ENCODE measurements at regions not wholly inside any gene's neighbourhood (a gene's known extent, or its start where the extent isn't known, plus 50 kb on each side); places are given as distances from the start of the nearest gene placed in this dataset.

DNA sequence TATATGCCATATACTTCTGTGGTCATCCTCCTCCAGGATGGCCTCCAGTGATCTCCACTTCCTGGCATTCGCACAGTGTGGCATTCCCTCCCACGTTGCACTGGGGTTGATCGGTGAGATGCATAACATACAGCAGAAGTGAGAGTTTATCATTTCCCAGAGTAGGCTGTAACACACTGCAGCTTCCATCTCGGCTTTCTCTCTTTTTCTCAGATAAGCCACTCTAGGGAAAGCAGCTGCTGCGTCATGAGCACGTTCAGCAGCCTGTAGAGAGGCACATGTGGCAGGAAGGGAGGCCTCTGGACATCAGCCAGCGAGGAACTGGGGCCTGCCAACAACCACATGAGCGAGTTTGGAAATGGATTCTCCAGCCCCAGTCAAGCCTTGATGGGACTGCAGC lies 807.1 kb downstream of the DIAPH3 start:
- ATAC-seq: no peak; the same call in 1 of the 3 replicates
- no peak for TF ChIP-seq TOX (CRISPR knock-in tag; IDR thresholded peaks at IDR 0.05; ENCODE audit: borderline replicate concordance)
- peak; percentile 52; the same call in 1 of the 2 replicates for TF ChIP-seq TCF4 (CRISPR knock-in tag; IDR thresholded peaks at IDR 0.05; ENCODE audit: borderline replicate concordance)

- no peak for ATAC-seq
- TF ChIP-seq ZNF70 (CRISPR knock-in tag; IDR thresholded peaks at IDR 0.05): no peak
- no peak for TF ChIP-seq PATZ1 (CRISPR knock-in tag; IDR thresholded peaks at IDR 0.05; ENCODE audit: borderline replicate concordance)
- TF ChIP-seq ZFP30 (CRISPR knock-in tag; IDR thresholded peaks at IDR 0.05): no peak
- TF ChIP-seq PPARA (CRISPR knock-in tag; IDR thresholded peaks at IDR 0.05; ENCODE audit: borderline replicate concordance): no peak
- no peak for TF ChIP-seq BACH2 (CRISPR knock-in tag; IDR thresholded peaks at IDR 0.05; ENCODE audit: borderline replicate concordance)
These were observed 805.7 kb downstream of the DIAPH3 start for GRCh38 chr13:59358014-59358413.

GRCh38 chr13:59360108-59360507 lies 803.6 kb downstream of the DIAPH3 start:
- ATAC-seq: peak; percentile 32; the same call in 1 of the 3 replicates
- no peak for TF ChIP-seq TSHZ2 (CRISPR knock-in tag; IDR thresholded peaks at IDR 0.05)
- TF ChIP-seq TOX (CRISPR knock-in tag; IDR thresholded peaks at IDR 0.05; ENCODE audit: borderline replicate concordance): no peak
- TF ChIP-seq ESRRG (CRISPR knock-in tag; IDR thresholded peaks at IDR 0.05): no peak
- TF ChIP-seq, protein P1, sequence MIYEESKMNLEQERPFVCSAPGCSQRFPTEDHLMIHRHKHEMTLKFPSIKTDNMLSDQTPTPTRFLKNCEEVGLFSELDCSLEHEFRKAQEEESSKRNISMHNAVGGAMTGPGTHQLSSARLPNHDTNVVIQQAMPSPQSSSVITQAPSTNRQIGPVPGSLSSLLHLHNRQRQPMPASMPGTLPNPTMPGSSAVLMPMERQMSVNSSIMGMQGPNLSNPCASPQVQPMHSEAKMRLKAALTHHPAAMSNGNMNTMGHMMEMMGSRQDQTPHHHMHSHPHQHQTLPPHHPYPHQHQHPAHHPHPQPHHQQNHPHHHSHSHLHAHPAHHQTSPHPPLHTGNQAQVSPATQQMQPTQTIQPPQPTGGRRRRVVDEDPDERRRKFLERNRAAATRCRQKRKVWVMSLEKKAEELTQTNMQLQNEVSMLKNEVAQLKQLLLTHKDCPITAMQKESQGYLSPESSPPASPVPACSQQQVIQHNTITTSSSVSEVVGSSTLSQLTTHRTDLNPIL (CRISPR knock-in tag; IDR thresholded peaks at IDR 0.05; ENCODE audit: low read depth): no peak
- no peak for TF ChIP-seq TCF4 (CRISPR knock-in tag; IDR thresholded peaks at IDR 0.05; ENCODE audit: borderline replicate concordance)
- TF ChIP-seq, protein P2, sequence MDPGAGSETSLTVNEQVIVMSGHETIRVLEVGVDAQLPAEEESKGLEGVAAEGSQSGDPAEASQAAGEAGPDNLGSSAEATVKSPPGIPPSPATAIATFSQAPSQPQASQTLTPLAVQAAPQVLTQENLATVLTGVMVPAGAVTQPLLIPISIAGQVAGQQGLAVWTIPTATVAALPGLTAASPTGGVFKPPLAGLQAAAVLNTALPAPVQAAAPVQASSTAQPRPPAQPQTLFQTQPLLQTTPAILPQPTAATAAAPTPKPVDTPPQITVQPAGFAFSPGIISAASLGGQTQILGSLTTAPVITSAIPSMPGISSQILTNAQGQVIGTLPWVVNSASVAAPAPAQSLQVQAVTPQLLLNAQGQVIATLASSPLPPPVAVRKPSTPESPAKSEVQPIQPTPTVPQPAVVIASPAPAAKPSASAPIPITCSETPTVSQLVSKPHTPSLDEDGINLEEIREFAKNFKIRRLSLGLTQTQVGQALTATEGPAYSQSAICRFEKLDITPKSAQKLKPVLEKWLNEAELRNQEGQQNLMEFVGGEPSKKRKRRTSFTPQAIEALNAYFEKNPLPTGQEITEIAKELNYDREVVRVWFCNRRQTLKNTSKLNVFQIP (CRISPR knock-in tag; IDR thresholded peaks at IDR 0.05; ENCODE audit: borderline replicate concordance, low read depth): no peak
- no peak for TF ChIP-seq CSDC2 (CRISPR knock-in tag; IDR thresholded peaks at IDR 0.05)
- no peak for TF ChIP-seq ARNTL (CRISPR knock-in tag; IDR thresholded peaks at IDR 0.05; ENCODE audit: borderline replicate concordance, low read depth)
- no peak for TF ChIP-seq ZNF70 (CRISPR knock-in tag; IDR thresholded peaks at IDR 0.05)
- TF ChIP-seq OSR1 (CRISPR knock-in tag; IDR thresholded peaks at IDR 0.05): no peak
- no peak for TF ChIP-seq CSRNP3 (CRISPR knock-in tag; IDR thresholded peaks at IDR 0.05)
- no peak for TF ChIP-seq GLIS3 (CRISPR knock-in tag; IDR thresholded peaks at IDR 0.05)
- no peak for TF ChIP-seq SNAI2 (CRISPR knock-in tag; IDR thresholded peaks at IDR 0.05)

- ATAC-seq: no peak
- no peak for TF ChIP-seq PPARA (CRISPR knock-in tag; IDR thresholded peaks at IDR 0.05; ENCODE audit: borderline replicate concordance)
- TF ChIP-seq ZC3H10 (CRISPR knock-in tag; IDR thresholded peaks at IDR 0.05): no peak
- TF ChIP-seq, protein P2 (CRISPR knock-in tag; IDR thresholded peaks at IDR 0.05; ENCODE audit: borderline replicate concordance, low read depth): no peak
- no peak for TF ChIP-seq ZNF565 (CRISPR knock-in tag; conservative IDR thresholded peaks at IDR 0.05; ENCODE audit: low read depth)
- TF ChIP-seq CSRNP3 (CRISPR knock-in tag; IDR thresholded peaks at IDR 0.05): no peak
- TF ChIP-seq ZNF8 (CRISPR knock-in tag; IDR thresholded peaks at IDR 0.05): no peak
- no peak for TF ChIP-seq ISL1 (CRISPR knock-in tag; IDR thresholded peaks at IDR 0.05)
- TF ChIP-seq CSDC2 (CRISPR knock-in tag; IDR thresholded peaks at IDR 0.05): no peak
- no peak for TF ChIP-seq BACH2 (CRISPR knock-in tag; IDR thresholded peaks at IDR 0.05; ENCODE audit: borderline replicate concordance)
- no peak for TF ChIP-seq TCF4 (CRISPR knock-in tag; IDR thresholded peaks at IDR 0.05; ENCODE audit: borderline replicate concordance)
These were observed 802.8 kb downstream of the DIAPH3 start for GRCh38 chr13:59360916-59361315.

Measured in SK-N-SH treated with all-trans-retinoic acid at 6 μM for 48 hours (cell line).